B cell (primary cell): ENCODE measurements at regions not wholly inside any gene's neighbourhood (a gene's known extent, or its start where the extent isn't known, plus 50 kb on each side); places are given as distances from the start of the nearest gene placed in this dataset.

Experiments
- ATAC-seq: fragments of 200-7000 bp; cut with Tn5 transposase; one replicate; pipeline ENCODE4 v1.10.0; 2021; ENCODE audit warnings: low read depth, mild to moderate bottlenecking, moderate number of reproducible peaks, moderate library complexity
- CTCF ChIA-PET: fragments of 350-600 bp; sonication (Branson Sonifier 250); formaldehyde crosslinking; loops from one replicate; lab custom pipeline; 2021; ENCODE audit warnings: antibody characterized with exemption, inconsistent platforms; lab: Charles Lee
- POLR2A ChIA-PET: fragments of 350-600 bp; sonication (Branson Sonifier 250); formaldehyde crosslinking; loops from one replicate; lab custom pipeline; 2021; ENCODE audit warnings: antibody characterized with exemption; lab: Charles Lee
- DNase-seq: peaks from one replicate; pipeline ENCODE4 v3.0.0; 2013
- H2AFZ ChIP-seq: 2 replicates; pipeline ENCODE4 v1.6.1; 2012; ENCODE audit warnings: mild to moderate bottlenecking, low read depth, low read length; ENCODE audit not compliant: insufficient read depth, poor library complexity, severe bottlenecking
- H3K27ac ChIP-seq, 2 donors: 1 replicate in 1 of 2; 2 replicates in 1 of 2; pipeline ENCODE4 v1.5.1; 2012 to 2013; ENCODE audit warnings: low read length in 2 of 2, mild to moderate bottlenecking in 2 of 2, moderate library complexity in 1 of 2
- H3K27me3 ChIP-seq, 4 experiments: fragments of 200-600 bp in 1 of 4; sonication (generic) in 1 of 4; replicated peaks in 1 of 4; 1 replicate in 2 of 4; 2 replicates in 2 of 4; pipeline versions ENCODE4 v1.6.1 to v1.7.0; 2013 to 2016; ENCODE audit warnings: low read length in 3 of 4, mild to moderate bottlenecking in 2 of 4, mixed read lengths in 1 of 4, moderate library complexity in 1 of 4; ENCODE audit not compliant: insufficient read depth in 4 of 4, control insufficient read depth in 3 of 4; ENCODE audit errors: control extremely low read depth in 1 of 4
- H3K36me3 ChIP-seq, 2 experiments: replicated peaks in 1 of 2; 1 replicate in 1 of 2; 2 replicates in 1 of 2; pipeline versions ENCODE4 v1.6.1 to v1.7.1; 2013; ENCODE audit warnings: low read length in 1 of 2; ENCODE audit not compliant: insufficient read depth in 2 of 2, control insufficient read depth in 1 of 2; ENCODE audit errors: control extremely low read depth in 1 of 2, extremely low read depth in 1 of 2
- H3K4me1 ChIP-seq, 2 donors: fragments of 200-600 bp in 1 of 2; sonication (generic) in 1 of 2; 1 replicate in 1 of 2; 2 replicates in 1 of 2; pipeline versions ENCODE4 v1.5.1 to v1.6.1; 2013 to 2017; ENCODE audit warnings: low read length in 2 of 2; ENCODE audit not compliant: control insufficient read depth in 2 of 2, insufficient read depth in 2 of 2
- H3K4me2 ChIP-seq: replicated peaks from 2 replicates; pipeline ENCODE3; 2012; ENCODE audit warnings: mild to moderate bottlenecking, low read depth, low read length; ENCODE audit not compliant: poor library complexity, severe bottlenecking
- H3K4me3 ChIP-seq, 5 experiments: fragments of 200-600 bp in 1 of 5; sonication (generic) in 1 of 5; 1 replicate in 3 of 5; 2 replicates in 2 of 5; pipeline versions ENCODE4 v1.5.1 to v1.7.0; 2011 to 2016; ENCODE audit warnings: low read length in 4 of 5, mild to moderate bottlenecking in 4 of 5, low read depth in 2 of 5, control low read depth in 1 of 5, moderate library complexity in 1 of 5; ENCODE audit not compliant: insufficient read depth in 1 of 5; ENCODE audit errors: control extremely low read depth in 1 of 5, extremely low read depth in 1 of 5
- H3K79me2 ChIP-seq: fragments of 200-600 bp; sonication (generic); one replicate; pipeline ENCODE4 v1.6.0; 2016; ENCODE audit warnings: low read length; ENCODE audit not compliant: control insufficient read depth, insufficient read depth
- H3K9ac ChIP-seq: fragments of 200-600 bp; sonication (generic); 2 replicates; pipeline ENCODE4 v1.6.1; 2017; ENCODE audit warnings: mild to moderate bottlenecking, low read length, moderate library complexity
- H3K9me3 ChIP-seq, 3 donors: one replicate each; pipeline versions ENCODE4 v1.6.1 to v1.7.1; 2013; ENCODE audit warnings: low read length in 2 of 3; ENCODE audit not compliant: control insufficient read depth in 2 of 3, insufficient read depth in 1 of 3; ENCODE audit errors: control extremely low read depth in 1 of 3
- H4K20me1 ChIP-seq: 2 replicates; pipeline ENCODE4 v1.6.0; 2012; ENCODE audit warnings: mild to moderate bottlenecking, low read length; ENCODE audit not compliant: insufficient read depth, control insufficient read depth, poor library complexity, severe bottlenecking
- H3K27ac Mint-ChIP-seq: one replicate; pipeline ENCODE4 v1.8.0; 2021; ENCODE audit warnings: mixed read lengths
- H3K27me3 Mint-ChIP-seq: one replicate; pipeline ENCODE4 v1.8.0; 2021; ENCODE audit warnings: mixed read lengths
- H3K4me1 Mint-ChIP-seq: one replicate; pipeline ENCODE4 v1.8.0; 2021; ENCODE audit warnings: mixed read lengths
- H3K4me3 Mint-ChIP-seq: one replicate; pipeline ENCODE4 v1.8.0; 2021; ENCODE audit warnings: mixed read lengths
- H3K9me3 Mint-ChIP-seq: one replicate; pipeline ENCODE4 v1.8.0; 2022; ENCODE audit warnings: mixed read lengths; ENCODE audit not compliant: insufficient read depth
- EZH2 ChIP-seq: IDR thresholded peaks from 2 replicates; pipeline ENCODE4 v1.6.1; 2012; ENCODE audit warnings: borderline replicate concordance, low read depth, mild to moderate bottlenecking, moderate library complexity, low read length; ENCODE audit not compliant: insufficient read depth, poor library complexity, severe bottlenecking
- WGBS: methylation state at CpG from one replicate; pipeline ENCODE4 v1.1.5; 2013; ENCODE audit warnings: missing lambda C conversion rate; ENCODE audit not compliant: insufficient coverage; 5-methylcytosine and 5-hydroxymethylcytosine counted together
- intact Hi-C: fragments of 100-400 bp; cut with micrococcal nuclease; formaldehyde crosslinking; loops from one replicate; pipeline ENCODE4 v1.10.0; 2022
- TF ChIP-seq, protein P1 (sequence below): fragments of 200-600 bp; IDR thresholded peaks from one replicate; pipeline ENCODE4 v1.8.0; 2022; ENCODE audit warnings: antibody characterized with exemption, mild to moderate bottlenecking

DNA sequence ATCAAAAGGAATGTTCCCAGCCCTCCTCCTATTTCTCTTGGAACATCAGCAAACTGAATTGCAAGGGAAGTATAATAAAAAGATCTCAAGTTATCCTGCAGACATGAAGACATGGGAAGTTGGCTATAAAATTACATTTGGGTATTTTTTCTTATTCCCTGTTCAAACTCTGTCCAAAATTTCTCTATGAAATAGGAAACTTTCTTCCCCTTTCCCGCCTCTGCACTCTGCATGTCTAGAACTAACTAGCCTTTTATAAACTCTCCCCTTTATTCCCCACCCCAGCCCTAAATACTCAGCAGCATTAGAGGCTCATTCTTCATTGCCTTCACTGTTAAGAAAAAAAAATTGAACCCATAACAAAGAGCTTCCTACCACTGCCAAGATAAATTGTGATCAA is 126.7 kb upstream of the EDNRA start:
- ATAC-seq (no peak), DNase-seq (no peak)
- Histone ChIP-seq H3K4me3 (no peak overlapping the region), H3K4me2 (no peak overlapping the region), H3K27ac (no peak overlapping the region), H4K20me1 (no peaks in the 10 kb centered on the region), H2AFZ (no peak overlapping the region), H3K27me3 (no peaks in the 10 kb centered on the region), H3K9ac (no peak overlapping the region), H3K79me2 (no peaks in the 10 kb centered on the region), H3K4me1 (no peaks in the 10 kb centered on the region), H3K36me3 (no peaks in the 10 kb centered on the region), H3K9me3 (no peaks in the 10 kb centered on the region)
- ChIA-PET CTCF (no interaction called here), POLR2A (no interaction called here)
- Mint-ChIP-seq H3K4me3 (no peak overlapping the region), H3K9me3 (no peaks in the 10 kb centered on the region), H3K4me1 (no peaks in the 10 kb centered on the region), H3K27ac (no peak overlapping the region), H3K27me3 (no peaks in the 10 kb centered on the region)
- WGBS = 100% methylated on average over 1 of the region's 1 CpG
- TF ChIP-seq, protein P1, sequence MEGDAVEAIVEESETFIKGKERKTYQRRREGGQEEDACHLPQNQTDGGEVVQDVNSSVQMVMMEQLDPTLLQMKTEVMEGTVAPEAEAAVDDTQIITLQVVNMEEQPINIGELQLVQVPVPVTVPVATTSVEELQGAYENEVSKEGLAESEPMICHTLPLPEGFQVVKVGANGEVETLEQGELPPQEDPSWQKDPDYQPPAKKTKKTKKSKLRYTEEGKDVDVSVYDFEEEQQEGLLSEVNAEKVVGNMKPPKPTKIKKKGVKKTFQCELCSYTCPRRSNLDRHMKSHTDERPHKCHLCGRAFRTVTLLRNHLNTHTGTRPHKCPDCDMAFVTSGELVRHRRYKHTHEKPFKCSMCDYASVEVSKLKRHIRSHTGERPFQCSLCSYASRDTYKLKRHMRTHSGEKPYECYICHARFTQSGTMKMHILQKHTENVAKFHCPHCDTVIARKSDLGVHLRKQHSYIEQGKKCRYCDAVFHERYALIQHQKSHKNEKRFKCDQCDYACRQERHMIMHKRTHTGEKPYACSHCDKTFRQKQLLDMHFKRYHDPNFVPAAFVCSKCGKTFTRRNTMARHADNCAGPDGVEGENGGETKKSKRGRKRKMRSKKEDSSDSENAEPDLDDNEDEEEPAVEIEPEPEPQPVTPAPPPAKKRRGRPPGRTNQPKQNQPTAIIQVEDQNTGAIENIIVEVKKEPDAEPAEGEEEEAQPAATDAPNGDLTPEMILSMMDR = no peak
- TF ChIP-seq EZH2 = no peak
- intact Hi-C loops = no loop called here

DNA sequence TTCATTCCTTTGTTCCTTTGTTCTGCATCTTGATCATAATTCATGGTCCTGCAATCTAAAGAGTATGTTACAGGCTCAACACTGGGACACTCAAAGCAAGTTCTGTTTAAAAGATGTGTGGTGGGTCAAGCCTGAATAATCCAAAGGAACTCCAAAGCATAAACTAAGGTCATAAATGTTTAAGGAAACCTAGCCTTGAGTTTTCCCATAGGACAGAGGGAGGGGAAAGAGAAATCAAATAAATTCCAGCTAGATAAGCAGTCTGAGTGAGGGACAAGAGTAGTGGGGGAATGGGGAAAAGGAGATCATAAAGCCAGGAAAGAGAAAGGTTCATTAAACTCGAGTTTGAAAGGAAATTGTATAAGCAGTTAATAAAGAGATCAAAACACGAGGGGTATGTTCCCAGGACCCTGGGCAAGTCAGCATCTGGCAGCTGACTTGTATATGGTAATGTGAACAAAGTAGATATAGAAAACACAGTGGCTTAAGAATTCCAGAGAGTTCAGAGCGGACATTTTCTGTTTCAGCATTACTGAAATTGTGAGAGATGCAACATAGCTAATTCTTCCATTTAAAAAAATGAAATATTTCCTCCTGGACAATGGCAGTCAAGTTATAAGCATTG is 125.8 kb upstream of the EDNRA start:
- no peak overlapping the region for H3K27ac ChIP-seq
- ChIA-PET CTCF (no interaction called here), POLR2A (no interaction called here)
- H3K27me3 Mint-ChIP-seq = no peaks in the 10 kb centered on the region
- no peak overlapping the region for H3K4me2 ChIP-seq
- no peaks in the 10 kb centered on the region for H3K9me3 ChIP-seq
- H3K79me2 ChIP-seq = no peaks in the 10 kb centered on the region
- ATAC-seq (no peak), DNase-seq (no peak)
- H3K4me3 ChIP-seq = no peak overlapping the region
- H3K36me3 ChIP-seq = no peaks in the 10 kb centered on the region
- no peaks in the 10 kb centered on the region for H3K27me3 ChIP-seq
- TF ChIP-seq, protein P1 = no peak
- TF ChIP-seq EZH2 = no peak
- H2AFZ ChIP-seq = no peak overlapping the region
- intact Hi-C loops = no loop called here
- no peaks in the 10 kb centered on the region for H3K4me1 Mint-ChIP-seq
- 49% methylated on average over 2 of the region's 3 CpGs for WGBS
- no peaks in the 10 kb centered on the region for H4K20me1 ChIP-seq
- H3K9me3 Mint-ChIP-seq = no peaks in the 10 kb centered on the region
- no peak overlapping the region for H3K9ac ChIP-seq
- no peak overlapping the region for H3K27ac Mint-ChIP-seq
- H3K4me1 ChIP-seq = no peaks in the 10 kb centered on the region
- H3K4me3 Mint-ChIP-seq = no peak overlapping the region
